ENCODE measurements at regions not wholly inside any gene's neighbourhood (a gene's known extent, or its start where the extent isn't known, plus 50 kb on each side); places are given as distances from the start of the nearest gene placed in this dataset.
"Not testable (repeated sequence)": the region's sequence is repeated elsewhere in the genome, so short reads cannot be mapped to it uniquely, and the experiment has no call there.

- DNase-seq (no peak), ATAC-seq (replicated peaks) (no peak)
- Mint-ChIP-seq H3K9me3 (no peaks in the 10 kb centered on the region), H3K36me3 (ENCODE audit: insufficient read depth) (no peaks in the 10 kb centered on the region), H3K4me3 (no peak overlapping the region), H3K27me3 (peaks cover 6 to 43% of the 10 kb centered on the region in 2 donors), H3K27ac (no peak overlapping the region), H3K4me1 (ENCODE audit: low read depth in 2 of 2) (peaks cover 0 to 3% of the 10 kb centered on the region in 2 donors)
Measured at GRCh38 chr7:66741-67140, 125.6 kb upstream of the FAM20C start.

DNA sequence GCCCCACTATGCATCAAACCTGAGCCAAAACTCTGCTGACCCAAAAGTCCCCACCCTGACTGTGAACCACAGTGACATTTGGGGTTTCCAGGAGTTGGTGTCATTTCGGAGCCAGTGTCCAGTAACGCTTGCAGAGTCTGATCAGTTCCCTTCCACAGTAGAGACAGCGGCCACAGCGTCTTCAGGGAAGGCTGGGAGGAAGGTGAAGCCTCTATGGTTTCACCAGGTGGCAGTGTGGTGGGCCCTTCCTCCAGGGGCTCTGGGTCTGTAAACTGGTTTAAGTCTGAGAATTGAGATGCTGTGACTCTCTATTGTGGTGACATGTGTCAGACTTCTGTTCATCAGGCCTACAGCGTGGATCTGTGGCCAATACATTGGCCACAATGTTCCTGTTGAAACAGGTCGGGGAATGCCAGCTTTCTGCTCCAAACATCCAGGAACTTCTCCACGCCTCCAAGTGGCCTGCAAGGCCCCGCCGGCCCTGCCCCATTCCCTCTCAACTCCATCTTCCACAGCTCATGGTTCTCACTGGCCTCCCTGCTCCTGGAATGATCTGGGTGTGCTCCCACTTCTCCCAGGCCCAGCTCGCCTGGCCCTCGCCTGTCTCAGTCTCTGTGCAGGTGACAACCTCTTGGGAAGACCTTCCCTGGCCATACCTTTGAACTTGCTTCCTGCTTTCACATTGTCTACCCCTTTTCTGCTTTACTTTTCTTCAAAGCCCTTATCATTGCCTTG is 124.5 kb upstream of the FAM20C start:
- H3K9me3 Mint-ChIP-seq: no peaks in the 10 kb centered on the region
- H3K4me3 Mint-ChIP-seq: no peak overlapping the region
- no peaks in the 10 kb centered on the region for H3K36me3 Mint-ChIP-seq (ENCODE audit: insufficient read depth)
- no peak for DNase-seq
- peaks cover 0 to 3% of the 10 kb centered on the region in 2 donors for H3K4me1 Mint-ChIP-seq (ENCODE audit: low read depth in 2 of 2)
- ATAC-seq (replicated peaks): no peak
- H3K27ac Mint-ChIP-seq: no peak overlapping the region
- H3K27me3 Mint-ChIP-seq: peaks cover 0 to 36% of the 10 kb centered on the region in 2 donors

- H3K27ac Mint-ChIP-seq: no peak overlapping the region
- peaks cover 0 to 3% of the 10 kb centered on the region in 2 donors for H3K4me1 Mint-ChIP-seq (ENCODE audit: low read depth in 2 of 2)
- H3K27me3 Mint-ChIP-seq: peaks cover 0 to 35% of the 10 kb centered on the region in 2 donors
- no peak overlapping the region for H3K4me3 Mint-ChIP-seq
- H3K36me3 Mint-ChIP-seq (ENCODE audit: insufficient read depth): no peaks in the 10 kb centered on the region
- no peak for ATAC-seq (replicated peaks)
- DNase-seq: no peak
- no peaks in the 10 kb centered on the region for H3K9me3 Mint-ChIP-seq
Measured at GRCh38 chr7:68629-69028, 123.7 kb upstream of the FAM20C start.

GRCh38 chr7:69052-69451 is 123.3 kb upstream of the FAM20C start:
- peaks cover 0 to 31% of the 10 kb centered on the region in 2 donors for H3K27me3 Mint-ChIP-seq
- ATAC-seq (replicated peaks); H3K27ac Mint-ChIP-seq; H3K4me1 Mint-ChIP-seq (ENCODE audit: low read depth in 2 of 2); H3K4me3 Mint-ChIP-seq; DNase-seq; H3K36me3 Mint-ChIP-seq (ENCODE audit: insufficient read depth); H3K9me3 Mint-ChIP-seq: not testable (repeated sequence)

GRCh38 chr7:69499-70123 is 122.8 kb upstream of the FAM20C start:
- H3K4me1 Mint-ChIP-seq (ENCODE audit: low read depth in 2 of 2); H3K36me3 Mint-ChIP-seq (ENCODE audit: insufficient read depth); H3K27ac Mint-ChIP-seq; DNase-seq; H3K4me3 Mint-ChIP-seq; H3K9me3 Mint-ChIP-seq; ATAC-seq (replicated peaks): not testable (repeated sequence)
- peaks cover 0 to 25% of the 10 kb centered on the region in 2 donors for H3K27me3 Mint-ChIP-seq

- ATAC-seq (replicated peaks); H3K9me3 Mint-ChIP-seq; H3K4me3 Mint-ChIP-seq; H3K36me3 Mint-ChIP-seq (ENCODE audit: insufficient read depth); H3K27ac Mint-ChIP-seq; DNase-seq; H3K4me1 Mint-ChIP-seq (ENCODE audit: low read depth in 2 of 2): not testable (repeated sequence)
- peaks cover 0 to 19% of the 10 kb centered on the region in 2 donors for H3K27me3 Mint-ChIP-seq
Measured at GRCh38 chr7:70207-70606, 122.2 kb upstream of the FAM20C start.

DNA sequence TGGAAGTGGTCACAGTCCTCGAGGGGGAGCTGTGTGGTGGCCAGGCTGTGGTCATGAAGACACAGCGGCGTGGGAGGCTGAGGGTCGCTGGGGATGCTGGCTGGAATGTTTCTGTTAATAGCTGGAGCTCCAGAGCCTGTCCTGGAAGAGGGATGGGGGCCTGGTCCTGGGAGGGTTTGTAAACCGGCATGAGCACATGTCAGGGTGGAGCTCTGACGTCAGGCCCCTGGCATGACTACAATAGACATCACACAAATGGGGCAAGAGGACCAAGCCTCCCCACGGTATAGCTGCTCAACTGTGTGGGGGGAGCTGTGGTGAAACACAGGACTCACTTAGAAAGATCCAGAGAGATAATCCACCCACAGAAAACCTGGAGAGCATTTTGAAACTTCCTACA is 121.4 kb upstream of the FAM20C start:
- not testable (repeated sequence) for H3K4me3 Mint-ChIP-seq; H3K36me3 Mint-ChIP-seq (ENCODE audit: insufficient read depth); ATAC-seq (replicated peaks); H3K4me1 Mint-ChIP-seq (ENCODE audit: low read depth in 2 of 2); DNase-seq; H3K27ac Mint-ChIP-seq; H3K9me3 Mint-ChIP-seq
- H3K27me3 Mint-ChIP-seq: peaks cover 0 to 14% of the 10 kb centered on the region in 2 donors

DNA sequence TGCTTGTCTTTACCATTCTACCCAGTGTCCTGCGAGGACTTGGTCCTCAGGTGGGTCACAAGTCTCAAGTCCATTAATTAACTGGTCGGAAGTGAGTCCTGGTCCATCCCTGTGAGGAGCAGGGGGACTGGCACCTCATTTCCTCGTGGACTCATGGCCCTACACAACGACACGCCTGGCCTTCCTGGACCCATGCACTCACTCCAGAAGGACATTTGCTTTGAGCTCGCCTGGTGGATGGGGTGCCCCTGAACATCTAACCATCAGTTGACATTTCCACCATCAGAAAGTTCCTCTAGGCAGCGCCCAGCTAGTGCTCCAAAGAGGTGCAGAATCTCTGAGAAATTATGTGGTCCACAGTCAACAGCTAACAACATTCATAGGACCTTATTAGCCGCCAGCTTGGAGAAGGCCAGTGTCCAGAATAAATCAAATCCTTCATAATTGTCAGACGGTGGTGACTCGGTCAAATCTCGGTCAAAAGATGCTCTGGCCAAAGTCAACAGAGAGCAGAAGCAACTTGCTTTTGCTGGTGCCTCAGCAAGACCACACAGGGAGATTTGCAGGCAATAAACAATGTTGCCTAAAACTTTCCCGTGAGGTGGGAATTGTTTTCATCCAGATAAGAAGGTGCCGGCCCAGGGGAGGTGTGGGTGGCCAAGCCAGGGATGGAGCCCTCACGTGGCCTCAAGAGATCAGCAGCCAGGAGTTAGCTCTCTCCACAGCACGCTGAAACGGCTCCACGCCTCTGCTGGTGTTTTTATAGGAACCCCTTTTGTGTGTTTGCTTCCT is 119.9 kb upstream of the FAM20C start:
- not testable (repeated sequence) for H3K36me3 Mint-ChIP-seq (ENCODE audit: insufficient read depth); DNase-seq; H3K27ac Mint-ChIP-seq; H3K4me3 Mint-ChIP-seq; H3K9me3 Mint-ChIP-seq; ATAC-seq (replicated peaks); H3K27me3 Mint-ChIP-seq; H3K4me1 Mint-ChIP-seq (ENCODE audit: low read depth in 2 of 2)

- H3K4me1 Mint-ChIP-seq (ENCODE audit: low read depth in 2 of 2); H3K9me3 Mint-ChIP-seq; H3K27ac Mint-ChIP-seq: not testable (repeated sequence)
Measured at GRCh38 chr7:73058-73331, 119.4 kb upstream of the FAM20C start.

GRCh38 chr7:74008-74540 is 118.3 kb upstream of the FAM20C start:
- H3K36me3 Mint-ChIP-seq (ENCODE audit: insufficient read depth); DNase-seq; H3K4me3 Mint-ChIP-seq; H3K27ac Mint-ChIP-seq; H3K9me3 Mint-ChIP-seq; ATAC-seq (replicated peaks); H3K27me3 Mint-ChIP-seq; H3K4me1 Mint-ChIP-seq (ENCODE audit: low read depth in 2 of 2): not testable (repeated sequence)

More at GRCh38 chr7:73058-73331, 119.4 kb upstream of the FAM20C start:
- DNase-seq; H3K4me3 Mint-ChIP-seq; H3K27me3 Mint-ChIP-seq; H3K36me3 Mint-ChIP-seq (ENCODE audit: insufficient read depth); ATAC-seq (replicated peaks): not testable (repeated sequence)

DNA sequence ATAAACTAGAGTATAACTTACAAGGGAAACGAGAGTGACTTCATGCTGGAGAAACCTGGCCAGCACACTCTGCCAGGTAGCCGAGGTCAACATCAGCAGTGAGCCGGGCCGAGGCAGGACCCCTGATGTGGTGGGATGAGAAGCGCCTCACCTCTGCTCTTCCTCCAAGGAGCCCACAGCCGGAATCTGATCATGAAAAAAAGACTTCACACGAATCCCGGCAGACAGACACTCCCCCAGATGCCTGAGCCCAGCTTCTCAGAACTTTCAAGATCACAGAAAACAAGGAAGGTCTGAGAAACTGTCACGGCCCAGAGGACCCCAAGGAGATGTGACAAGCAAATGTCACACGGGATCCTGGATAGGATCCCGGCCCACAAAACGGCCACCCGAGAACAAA is 116.9 kb upstream of the FAM20C start:
- not testable (repeated sequence) for H3K4me3 Mint-ChIP-seq; ATAC-seq (replicated peaks); H3K27ac Mint-ChIP-seq

GRCh38 chr7:76202-76601 is 116.2 kb upstream of the FAM20C start:
- not testable (repeated sequence) for H3K36me3 Mint-ChIP-seq (ENCODE audit: insufficient read depth); ATAC-seq (replicated peaks); H3K27ac Mint-ChIP-seq; H3K4me3 Mint-ChIP-seq; H3K4me1 Mint-ChIP-seq (ENCODE audit: low read depth in 2 of 2); H3K9me3 Mint-ChIP-seq; DNase-seq
- peaks cover 4 to 25% of the 10 kb centered on the region in 2 donors for H3K27me3 Mint-ChIP-seq

More for the DNA sequence above, 116.9 kb upstream of the FAM20C start:
- H3K9me3 Mint-ChIP-seq; DNase-seq; H3K4me1 Mint-ChIP-seq (ENCODE audit: low read depth in 2 of 2); H3K36me3 Mint-ChIP-seq (ENCODE audit: insufficient read depth): not testable (repeated sequence)
- peaks cover 0 to 18% of the 10 kb centered on the region in 2 donors for H3K27me3 Mint-ChIP-seq

- ATAC-seq (replicated peaks); H3K27ac Mint-ChIP-seq; H3K9me3 Mint-ChIP-seq; H3K4me1 Mint-ChIP-seq (ENCODE audit: low read depth in 2 of 2); H3K4me3 Mint-ChIP-seq; DNase-seq; H3K36me3 Mint-ChIP-seq (ENCODE audit: insufficient read depth): not testable (repeated sequence)
- H3K27me3 Mint-ChIP-seq: peaks cover 8 to 32% of the 10 kb centered on the region in 2 donors
Measured at GRCh38 chr7:76829-77395, 115.5 kb upstream of the FAM20C start.

Data from effector memory CD8-positive, alpha-beta T cell (primary cell).